T-cell (primary cell): ENCODE measurements at regions not wholly inside any gene's neighbourhood (a gene's known extent, or its start where the extent isn't known, plus 50 kb on each side); places are given as distances from the start of the nearest gene placed in this dataset.

ENCODE experiments used
- ATAC-seq, 4 experiments: fragments of 200-7000 bp in 3 of 4; fragments of 150-1000 bp in 1 of 4; cut with Tn5 transposase; replicated peaks in 1 of 4; 1 replicate in 3 of 4; 2 replicates in 1 of 4; pipeline ENCODE4 v1.10.0; 2021; ENCODE audit warnings: moderate library complexity in 3 of 4, mild to moderate bottlenecking in 2 of 4, moderate number of reproducible peaks in 1 of 4
- CTCF ChIA-PET, 2 donors: fragments of 300-600 bp; sonication (Branson Sonifier 250); formaldehyde crosslinking; loops; one replicate each; lab custom pipeline; 2022; ENCODE audit warnings: antibody characterized with exemption in 2 of 2; lab: Charles Lee
- POLR2A ChIA-PET, 2 donors: fragments of 300-600 bp; sonication (Branson Sonifier 250); formaldehyde crosslinking; loops; one replicate each; lab custom pipeline; 2022; ENCODE audit warnings: antibody characterized with exemption in 2 of 2; lab: Charles Lee
- DNase-seq, 35 experiments: peaks; one replicate each; pipeline versions ENCODE4 v3.0.0 to v3.0.0-alpha.2; 2013 to 2023
- H3K27ac ChIP-seq: one replicate; pipeline ENCODE4 v1.5.1; 2013; ENCODE audit warnings: low read length
- H3K27me3 ChIP-seq, 2 experiments: replicated peaks in 1 of 2; 1 replicate in 1 of 2; 2 replicates in 1 of 2; pipeline versions ENCODE4 v1.6.1 to v1.7.0; 2013; ENCODE audit warnings: low read length in 1 of 2, mixed read lengths in 1 of 2; ENCODE audit not compliant: control insufficient read depth in 2 of 2, insufficient read depth in 2 of 2; ENCODE audit errors: extremely low read depth in 1 of 2
- H3K36me3 ChIP-seq, 2 donors: 1 replicate in 1 of 2; 2 replicates in 1 of 2; pipeline versions ENCODE4 v1.6.1 to v1.7.0; 2013; ENCODE audit warnings: low read length in 1 of 2; ENCODE audit not compliant: control insufficient read depth in 2 of 2, insufficient read depth in 1 of 2; ENCODE audit errors: extremely low read depth in 1 of 2
- H3K4me1 ChIP-seq, 2 experiments: 1 replicate in 1 of 2; 2 replicates in 1 of 2; pipeline versions ENCODE4 v1.6.1 to v1.7.0; 2013; ENCODE audit warnings: low read length in 2 of 2, mixed read lengths in 1 of 2; ENCODE audit not compliant: insufficient read depth in 2 of 2, control insufficient read depth in 1 of 2; ENCODE audit errors: extremely low read depth in 1 of 2
- H3K4me3 ChIP-seq, 2 donors: 1 replicate in 1 of 2; 2 replicates in 1 of 2; pipeline versions ENCODE4 v1.5.1 to v1.7.0; 2013; ENCODE audit warnings: mild to moderate bottlenecking in 2 of 2, low read length in 1 of 2, moderate library complexity in 1 of 2; ENCODE audit not compliant: control insufficient read depth in 1 of 2; ENCODE audit errors: extremely low read depth in 1 of 2
- H3K9me3 ChIP-seq: 2 replicates; pipeline ENCODE4 v1.7.0; 2013
- H3K27ac Mint-ChIP-seq, 2 donors: one replicate each; pipeline ENCODE4 v1.8.0; 2020 to 2021; ENCODE audit warnings: mild to moderate bottlenecking in 2 of 2, mixed read lengths in 2 of 2
- H3K27me3 Mint-ChIP-seq, 2 donors: one replicate each; pipeline ENCODE4 v1.8.0; 2021 to 2022; ENCODE audit warnings: mixed read lengths in 2 of 2
- H3K36me3 Mint-ChIP-seq: one replicate; pipeline ENCODE4 v1.8.0; 2021; ENCODE audit warnings: mixed read lengths
- H3K4me1 Mint-ChIP-seq, 3 donors: one replicate each; pipeline ENCODE4 v1.8.0; 2020 to 2022; ENCODE audit warnings: mixed read lengths in 3 of 3, mild to moderate bottlenecking in 1 of 3
- H3K4me3 Mint-ChIP-seq, 3 donors: one replicate each; pipeline ENCODE4 v1.8.0; 2020 to 2022; ENCODE audit warnings: mild to moderate bottlenecking in 3 of 3, mixed read lengths in 3 of 3, moderate library complexity in 3 of 3
- H3K9me3 Mint-ChIP-seq, 3 donors: one replicate each; pipeline ENCODE4 v1.8.0; 2020 to 2022; ENCODE audit warnings: mixed read lengths in 3 of 3
- WGBS: methylation state at CpG from one replicate; pipeline ENCODE4 v1.1.5; 2013; ENCODE audit warnings: missing lambda C conversion rate; ENCODE audit not compliant: insufficient coverage; 5-methylcytosine and 5-hydroxymethylcytosine counted together

DNA sequence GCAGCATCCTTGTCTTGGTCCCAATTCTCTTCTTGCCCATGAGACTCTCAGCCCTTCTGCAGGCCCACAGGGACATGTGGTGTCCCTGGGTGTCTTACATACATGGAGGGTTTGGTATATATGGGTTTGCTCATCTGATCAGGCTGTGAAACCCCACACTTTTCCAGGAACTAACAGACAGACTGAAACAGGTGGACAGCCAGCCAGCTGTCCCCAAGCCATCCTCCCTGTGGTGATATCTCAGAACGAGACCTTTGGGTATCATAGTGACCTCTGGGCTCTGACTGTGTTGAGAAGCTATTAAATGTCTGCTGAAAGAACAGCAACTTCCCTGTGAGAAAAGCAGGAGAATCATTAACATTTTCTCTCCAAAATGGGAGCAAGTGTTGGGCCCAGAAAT lies 115.5 kb upstream of the PAXBP1 start:
- Mint-ChIP-seq H3K9me3 (no peaks in the 10 kb centered on the region), H3K27ac (peak overlapping the region; percentile 87 to 92), H3K36me3 (no peaks in the 10 kb centered on the region), H3K4me3 (peak overlapping the region; percentile 59 to 80 (median 70)), H3K4me1 (peaks cover 14 to 15% (median 14%) of the 10 kb centered on the region in 3 donors), H3K27me3 (peaks cover 8% of the 10 kb centered on the region in 2 donors)
- no CpG with 5 or more reads among the region's 1 CpG for WGBS
- H3K27ac ChIP-seq: peak overlapping the region; percentile 66
- ChIA-PET CTCF (interaction anchor here in 1 of 2 donors (0.6 to 1.0 kb wide), 2 partner anchors 36 to 53 kb away, joined by 3 to 6 read pairs; no protein-coding TSS in a partner anchor), POLR2A (no interaction called here)
- no peaks in the 10 kb centered on the region for H3K27me3 ChIP-seq
- peak overlapping the region in 1 of 2 donors; percentile 36 for H3K4me3 ChIP-seq
- H3K36me3 ChIP-seq: no peaks in the 10 kb centered on the region
- DNase-seq (no peak), ATAC-seq (no peak)
- H3K4me1 ChIP-seq: peaks cover 0 to 11% of the 10 kb centered on the region in 2 experiments
- H3K9me3 ChIP-seq: no peaks in the 10 kb centered on the region

DNA sequence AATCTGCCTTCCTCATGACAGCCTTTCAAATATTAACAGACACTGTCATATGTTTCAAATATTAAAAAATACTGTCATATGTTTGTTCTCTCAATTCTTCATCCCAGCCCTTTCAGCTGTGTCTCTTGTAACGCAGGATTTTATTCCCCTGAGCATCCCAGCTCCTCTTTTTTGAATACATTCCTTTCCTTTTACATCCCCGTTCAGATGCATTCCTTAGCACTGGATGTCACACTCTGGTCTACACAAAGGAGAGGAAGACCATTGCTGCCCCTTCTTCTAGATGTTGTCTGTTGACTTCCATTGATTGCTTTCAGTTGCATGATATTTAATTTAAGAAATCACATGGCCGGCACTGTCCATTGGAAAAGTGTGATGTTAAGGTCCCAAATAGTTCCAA lies 117.4 kb upstream of the PAXBP1 start:
- Histone ChIP-seq H3K27ac (no peak overlapping the region), H3K4me3 (no peak overlapping the region), H3K27me3 (no peaks in the 10 kb centered on the region), H3K9me3 (no peaks in the 10 kb centered on the region), H3K4me1 (peaks cover 0 to 11% of the 10 kb centered on the region in 2 experiments), H3K36me3 (no peaks in the 10 kb centered on the region)
- ATAC-seq (no peak), DNase-seq (no peak)
- Mint-ChIP-seq H3K36me3 (no peaks in the 10 kb centered on the region), H3K4me3 (no peak overlapping the region), H3K27me3 (peaks cover 8% of the 10 kb centered on the region in 2 donors), H3K9me3 (no peaks in the 10 kb centered on the region), H3K4me1 (peaks cover 14 to 15% (median 14%) of the 10 kb centered on the region in 3 donors), H3K27ac (no peak overlapping the region)
- POLR2A ChIA-PET: interaction anchor here in 1 of 2 donors (0.6 kb wide), 1 partner anchor 22 kb away, joined by 3 read pairs; no protein-coding TSS in a partner anchor
- CTCF ChIA-PET: no interaction called here
- 90% methylated on average over 2 of the region's 3 CpGs for WGBS

DNA sequence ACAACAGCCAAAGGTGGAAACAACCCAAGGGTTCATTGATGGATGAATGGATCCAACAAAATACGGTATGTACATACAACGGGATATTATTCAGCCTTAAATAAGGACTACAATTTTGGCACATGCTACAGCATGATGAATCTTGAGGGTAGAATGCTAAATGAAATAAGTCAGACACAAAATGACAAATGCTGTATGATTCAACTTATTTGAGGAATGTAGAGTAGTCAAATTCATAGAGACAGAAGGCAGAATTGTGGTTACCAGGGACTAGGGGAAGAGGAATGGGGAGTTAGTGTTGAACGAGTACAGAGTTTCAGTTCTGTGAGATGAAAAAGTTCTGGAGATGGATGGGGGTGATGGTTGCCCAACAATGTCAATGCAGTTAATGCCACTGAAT lies 118.0 kb upstream of the PAXBP1 start:
- Histone ChIP-seq H3K27ac (no peak overlapping the region), H3K4me1 (peaks cover 0 to 11% of the 10 kb centered on the region in 2 experiments), H3K27me3 (no peaks in the 10 kb centered on the region), H3K36me3 (no peaks in the 10 kb centered on the region), H3K9me3 (no peaks in the 10 kb centered on the region), H3K4me3 (no peak overlapping the region)
- no peak overlapping the region for H3K4me3 Mint-ChIP-seq
- H3K4me1 Mint-ChIP-seq: peaks cover 14 to 15% (median 14%) of the 10 kb centered on the region in 3 donors
- DNase-seq (no peak), ATAC-seq (no peak)
- H3K9me3 Mint-ChIP-seq: peaks cover 0 to under 1% (median 0%) of the 10 kb centered on the region in 3 donors
- CTCF ChIA-PET: no interaction called here
- POLR2A ChIA-PET: no interaction called here
- H3K27ac Mint-ChIP-seq: no peak overlapping the region
- peaks cover 8% of the 10 kb centered on the region in 2 donors for H3K27me3 Mint-ChIP-seq
- no peaks in the 10 kb centered on the region for H3K36me3 Mint-ChIP-seq
- WGBS: 100% methylated on average over 1 of the region's 3 CpGs

DNA sequence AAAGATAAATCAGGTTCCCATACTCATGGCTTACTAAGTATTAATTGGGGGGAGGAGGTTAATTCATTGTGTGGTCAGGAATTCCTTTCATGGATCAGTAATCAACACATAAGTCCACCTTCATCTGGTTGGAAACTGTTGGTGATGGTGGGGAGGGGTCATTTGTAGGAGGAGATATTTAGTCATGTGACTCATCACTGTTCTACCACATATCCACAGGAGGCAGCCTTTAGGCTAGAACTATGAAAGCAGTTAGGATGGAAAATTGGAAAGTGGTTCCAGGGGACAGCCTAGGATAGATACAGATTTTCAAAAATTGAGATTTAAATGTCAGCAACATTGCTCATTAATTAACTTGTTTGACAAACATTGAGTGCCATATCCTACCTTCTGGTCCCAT lies 122.8 kb upstream of the PAXBP1 start:
- DNase-seq (no peak), ATAC-seq (no peak)
- Mint-ChIP-seq H3K27me3 (peaks cover 8 to 15% of the 10 kb centered on the region in 2 donors), H3K27ac (no peak overlapping the region), H3K4me3 (no peak overlapping the region), H3K4me1 (no peaks in the 10 kb centered on the region), H3K36me3 (no peaks in the 10 kb centered on the region), H3K9me3 (peaks cover 0 to 9% (median 0%) of the 10 kb centered on the region in 3 donors)
- CTCF ChIA-PET: no interaction called here
- Histone ChIP-seq H3K27ac (no peak overlapping the region), H3K9me3 (no peaks in the 10 kb centered on the region), H3K4me1 (no peaks in the 10 kb centered on the region), H3K36me3 (no peaks in the 10 kb centered on the region), H3K4me3 (no peak overlapping the region), H3K27me3 (no peaks in the 10 kb centered on the region)
- POLR2A ChIA-PET: no interaction called here

DNA sequence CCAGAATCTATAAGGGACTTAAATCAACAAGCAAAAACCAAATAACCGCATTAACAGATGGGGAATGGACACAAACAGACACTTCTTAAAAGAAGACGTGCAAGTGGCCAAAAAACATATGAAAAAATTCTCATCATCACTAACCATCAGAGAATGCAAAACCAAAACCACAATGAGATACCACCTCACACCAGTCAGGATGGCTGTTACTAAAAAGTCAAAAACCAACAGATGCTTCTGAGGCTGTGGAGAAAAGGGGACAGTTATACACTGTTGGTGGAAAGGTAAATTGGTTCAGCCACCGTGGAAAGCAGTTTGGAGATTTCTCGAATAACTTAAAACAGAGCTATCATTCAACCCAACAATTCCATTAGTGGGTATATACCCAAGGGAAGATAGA lies 124.9 kb upstream of the OLIG2 start:
- no peaks in the 10 kb centered on the region for H3K36me3 ChIP-seq
- no CpG with 5 or more reads among the region's 4 CpGs for WGBS
- no peaks in the 10 kb centered on the region for H3K36me3 Mint-ChIP-seq
- peaks cover 3 to 4% of the 10 kb centered on the region in 2 donors for H3K27me3 Mint-ChIP-seq
- H3K27ac ChIP-seq: no peak overlapping the region
- H3K27me3 ChIP-seq: peaks cover 0 to 5% of the 10 kb centered on the region in 2 experiments
- no peaks in the 10 kb centered on the region for H3K9me3 Mint-ChIP-seq
- no peaks in the 10 kb centered on the region for H3K9me3 ChIP-seq
- ATAC-seq (no peak), DNase-seq (no peak)
- POLR2A ChIA-PET: no interaction called here
- H3K4me1 ChIP-seq: no peaks in the 10 kb centered on the region
- H3K4me3 ChIP-seq: no peak overlapping the region
- H3K4me1 Mint-ChIP-seq: no peaks in the 10 kb centered on the region
- CTCF ChIA-PET: no interaction called here
- no peak overlapping the region for H3K4me3 Mint-ChIP-seq
- no peak overlapping the region for H3K27ac Mint-ChIP-seq

DNA sequence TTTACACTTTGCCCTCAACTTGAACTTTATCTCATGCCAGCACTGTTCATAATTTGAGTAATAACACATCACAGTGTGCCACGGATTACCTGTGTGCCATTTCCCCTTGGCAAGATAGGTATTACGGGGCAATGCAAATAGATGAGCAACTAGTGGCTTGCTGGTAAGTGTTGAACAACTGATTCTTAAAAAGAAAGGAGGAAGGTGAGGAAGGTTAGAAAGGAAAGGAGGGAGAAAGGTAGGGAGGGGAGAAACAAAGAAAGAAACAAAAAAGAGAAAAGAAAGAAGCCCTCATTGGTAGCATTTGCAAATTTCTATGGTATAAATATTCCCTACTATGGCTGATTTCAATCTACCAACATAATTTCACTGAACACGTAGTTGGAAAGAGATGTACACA lies 118.2 kb upstream of the OLIG2 start:
- CTCF ChIA-PET: no interaction called here
- H3K27ac Mint-ChIP-seq: no peak overlapping the region

DNA sequence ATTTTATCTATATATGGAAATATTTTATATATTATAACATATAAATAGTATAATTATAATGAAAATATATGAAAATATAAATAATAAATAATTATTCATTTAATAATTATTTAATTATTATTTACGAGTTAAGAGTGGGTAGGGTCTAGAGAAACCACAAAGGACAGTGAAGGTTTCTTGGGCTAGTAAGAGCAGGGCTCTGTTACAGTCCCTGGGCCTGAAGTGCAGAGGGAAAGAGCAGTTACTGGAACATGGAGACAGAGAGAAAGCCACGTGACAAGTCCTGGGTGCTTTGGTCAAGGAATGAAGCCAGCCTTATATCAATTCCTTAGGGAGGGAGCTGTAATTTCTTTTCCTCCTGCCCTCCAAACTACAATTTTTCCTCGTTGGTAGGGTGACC lies 117.2 kb upstream of the OLIG2 start:
- no peaks in the 10 kb centered on the region for H3K27me3 Mint-ChIP-seq
- no CpG with 5 or more reads among the region's 3 CpGs for WGBS
- Histone ChIP-seq H3K9me3 (no peaks in the 10 kb centered on the region), H3K27me3 (peaks cover 0 to 3% of the 10 kb centered on the region in 2 experiments), H3K27ac (no peak overlapping the region), H3K4me1 (peaks cover 0 to under 1% of the 10 kb centered on the region in 2 experiments), H3K4me3 (no peak overlapping the region), H3K36me3 (no peaks in the 10 kb centered on the region)
- H3K27ac Mint-ChIP-seq: no peak overlapping the region
- H3K36me3 Mint-ChIP-seq: no peaks in the 10 kb centered on the region
- peaks cover 1 to 3% (median 3%) of the 10 kb centered on the region in 3 donors for H3K4me1 Mint-ChIP-seq
- ChIA-PET POLR2A (no interaction called here), CTCF (no interaction called here)
- no peak for ATAC-seq
- no peak overlapping the region for H3K4me3 Mint-ChIP-seq
- H3K9me3 Mint-ChIP-seq: no peaks in the 10 kb centered on the region
- no peak for DNase-seq

More for the DNA sequence above, 118.2 kb upstream of the OLIG2 start:
- no peaks in the 10 kb centered on the region for H3K36me3 Mint-ChIP-seq
- H3K36me3 ChIP-seq: no peaks in the 10 kb centered on the region
- ATAC-seq (no peak), DNase-seq (no peak)
- H3K27me3 Mint-ChIP-seq: no peaks in the 10 kb centered on the region
- H3K4me3 Mint-ChIP-seq: no peak overlapping the region
- peaks cover 0 to 5% of the 10 kb centered on the region in 2 experiments for H3K27me3 ChIP-seq
- no peaks in the 10 kb centered on the region for H3K4me1 ChIP-seq
- 80% methylated on average over 2 of the region's 3 CpGs for WGBS
- no peaks in the 10 kb centered on the region for H3K9me3 Mint-ChIP-seq
- H3K4me3 ChIP-seq: no peak overlapping the region
- no peaks in the 10 kb centered on the region for H3K4me1 Mint-ChIP-seq
- POLR2A ChIA-PET: no interaction called here
- H3K27ac ChIP-seq: no peak overlapping the region
- H3K9me3 ChIP-seq: no peaks in the 10 kb centered on the region
